H1 (cell line): ENCODE measurements at regions not wholly inside any gene's neighbourhood (a gene's known extent, or its start where the extent isn't known, plus 50 kb on each side); places are given as distances from the start of the nearest gene placed in this dataset.
A peak's percentile ranks its signal among the peaks of the same experiment; 100 is the strongest.

Experiments used
- CTCF ChIA-PET: fragments of 300-600 bp; sonication (Branson Sonifier 250); formaldehyde crosslinking; loops from one replicate; lab custom pipeline; 2021; ENCODE audit not compliant: partially characterized antibody; lab: Charles Lee
- POLR2A ChIA-PET: fragments of 300-600 bp; sonication (Branson Sonifier 250); formaldehyde crosslinking; loops from one replicate; lab custom pipeline; 2021; ENCODE audit warnings: inconsistent platforms; ENCODE audit not compliant: partially characterized antibody; lab: Charles Lee
- DNase-seq, 2 experiments: peaks; one replicate each; pipeline versions ENCODE4 v3.0.0 to v3.0.0-alpha.2; 2010 to 2022; ENCODE audit warnings: low spot score in 2 of 2, low read depth in 1 of 2, mixed read lengths in 1 of 2
- FAIRE-seq: peaks from 2 replicates; lab custom pipeline; 2011; peaks lifted over from hg19 to GRCh38; lab: Jason Lieb, UNC
- H2AFZ ChIP-seq: 2 replicates; pipeline ENCODE4 v1.8.1; 2012; ENCODE audit warnings: low read length, inconsistent platforms
- H2AK5ac ChIP-seq: 2 replicates; pipeline ENCODE4 v1.6.1; 2013; ENCODE audit warnings: low read depth, low read length
- H2BK120ac ChIP-seq: replicated peaks from 2 replicates; pipeline ENCODE3; 2013; ENCODE audit warnings: low read depth, low read length, inconsistent platforms
- H2BK12ac ChIP-seq: 2 replicates; pipeline ENCODE4 v1.6.1; 2013; ENCODE audit warnings: low read depth, low read length
- H2BK15ac ChIP-seq: 2 replicates; pipeline ENCODE4 v1.6.1; 2013; ENCODE audit warnings: low read length
- H2BK20ac ChIP-seq: 2 replicates; pipeline ENCODE4 v1.6.1; 2013; ENCODE audit warnings: low read length
- H2BK5ac ChIP-seq: 2 replicates; pipeline ENCODE4 v1.6.1; 2013; ENCODE audit warnings: low read depth, low read length
- H3K14ac ChIP-seq: 2 replicates; pipeline ENCODE4 v1.6.1; 2013; ENCODE audit warnings: inconsistent platforms; ENCODE audit not compliant: insufficient read length
- H3K18ac ChIP-seq: 2 replicates; pipeline ENCODE4 v1.6.1; 2013; ENCODE audit warnings: low read length; ENCODE audit errors: extremely low read depth
- H3K23ac ChIP-seq: 2 replicates; pipeline ENCODE4 v1.6.1; 2013; ENCODE audit warnings: inconsistent platforms; ENCODE audit not compliant: insufficient read length
- H3K23me2 ChIP-seq: 2 replicates; pipeline ENCODE4 v1.6.1; 2013; ENCODE audit warnings: low read depth, low read length
- H3K27ac ChIP-seq: 2 replicates; pipeline ENCODE4 v1.6.1; 2011; ENCODE audit warnings: low read depth, low read length, inconsistent platforms
- H3K27me3 ChIP-seq, 4 experiments: replicated peaks in 1 of 4; 1 replicate in 1 of 4; 2 replicates in 3 of 4; pipeline versions ENCODE4 v1.6.1 to v1.8.1; 2011 to 2013; ENCODE audit warnings: low read length in 3 of 4, mild to moderate bottlenecking in 3 of 4, inconsistent platforms in 2 of 4, mixed read lengths in 2 of 4, moderate library complexity in 1 of 4; ENCODE audit not compliant: control insufficient read depth in 3 of 4, insufficient read depth in 3 of 4; ENCODE audit errors: extremely low read depth in 1 of 4
- H3K36me3 ChIP-seq, 4 experiments: 2 replicates each; pipeline versions ENCODE4 v1.6.1 to v1.8.1; 2011 to 2013; ENCODE audit warnings: mild to moderate bottlenecking in 4 of 4, low read length in 3 of 4, moderate library complexity in 2 of 4, control low read depth in 1 of 4, inconsistent platforms in 1 of 4; ENCODE audit not compliant: insufficient read depth in 4 of 4, control insufficient read depth in 2 of 4
- H3K4ac ChIP-seq: replicated peaks from 2 replicates; pipeline ENCODE3; 2013; ENCODE audit warnings: low read length, low read depth, mixed read lengths, inconsistent platforms; ENCODE audit not compliant: insufficient read length
- H3K4me1 ChIP-seq, 4 experiments: replicated peaks in 1 of 4; 1 replicate in 1 of 4; 2 replicates in 3 of 4; pipeline versions ENCODE4 v1.6.1 to v1.8.1; 2011 to 2013; ENCODE audit warnings: low read length in 3 of 4, inconsistent platforms in 2 of 4, mixed read lengths in 1 of 4; ENCODE audit not compliant: insufficient read depth in 4 of 4, control insufficient read depth in 3 of 4
- H3K4me2 ChIP-seq, 2 experiments: 2 replicates each; pipeline versions ENCODE4 v1.6.1 to v1.8.1; 2011 to 2013; ENCODE audit warnings: low read depth in 2 of 2, low read length in 2 of 2, control low read depth in 1 of 2, inconsistent platforms in 1 of 2, mild to moderate bottlenecking in 1 of 2; ENCODE audit not compliant: insufficient read depth in 1 of 2
- H3K4me3 ChIP-seq, 4 experiments: fragments of 200-600, 300-600 bp in 1 of 4; sonication (generic), shearing (Covaris generic), sonication (Bioruptor Twin) in 1 of 4; 2 replicates each; pipeline versions ENCODE4 v1.5.1 to v1.8.1; 2011 to 2016; ENCODE audit warnings: low read length in 4 of 4, low read depth in 3 of 4, control low read depth in 2 of 4, inconsistent platforms in 2 of 4, mild to moderate bottlenecking in 2 of 4, mixed read lengths in 1 of 4, moderate library complexity in 1 of 4; ENCODE audit not compliant: insufficient read depth in 2 of 4; ENCODE audit errors: extremely low read depth in 1 of 4
- H3K56ac ChIP-seq: replicated peaks from 2 replicates; pipeline ENCODE3; 2013; ENCODE audit warnings: low read depth, mild to moderate bottlenecking, mixed read lengths, low read length, inconsistent platforms; ENCODE audit not compliant: insufficient read length
- H3K79me1 ChIP-seq: 2 replicates; pipeline ENCODE4 v1.6.1; 2013; ENCODE audit warnings: low read depth, low read length, control low read depth
- H3K79me2 ChIP-seq, 2 experiments: 2 replicates each; pipeline versions ENCODE4 v1.6.1 to v1.8.1; 2012 to 2013; ENCODE audit warnings: low read length in 2 of 2, mild to moderate bottlenecking in 2 of 2, inconsistent platforms in 1 of 2; ENCODE audit not compliant: insufficient read depth in 2 of 2, control insufficient read depth in 1 of 2
- H3K9ac ChIP-seq, 4 experiments: replicated peaks in 1 of 4; 1 replicate in 1 of 4; 2 replicates in 3 of 4; pipeline versions ENCODE4 v1.6.1 to v1.8.1; 2011 to 2013; ENCODE audit warnings: low read depth in 3 of 4, low read length in 3 of 4, control low read depth in 2 of 4, mild to moderate bottlenecking in 2 of 4, moderate library complexity in 2 of 4, inconsistent platforms in 1 of 4; ENCODE audit errors: extremely low read depth in 1 of 4
- H3K9me3 ChIP-seq, 2 experiments: 2 replicates each; pipeline versions ENCODE4 v1.6.1 to v1.8.1; 2012 to 2013; ENCODE audit warnings: mild to moderate bottlenecking in 2 of 2, moderate library complexity in 2 of 2, control low read depth in 1 of 2, inconsistent platforms in 1 of 2, low read depth in 1 of 2, low read length in 1 of 2, mixed read lengths in 1 of 2; ENCODE audit not compliant: insufficient read depth in 2 of 2
- H4K20me1 ChIP-seq, 2 experiments: replicated peaks in 1 of 2; 2 replicates each; pipeline versions ENCODE3 to v1.8.1; 2011 to 2013; ENCODE audit warnings: inconsistent platforms in 2 of 2, low read length in 2 of 2, mild to moderate bottlenecking in 1 of 2; ENCODE audit not compliant: insufficient read depth in 2 of 2, control insufficient read depth in 1 of 2
- H4K5ac ChIP-seq: 2 replicates; pipeline ENCODE4 v1.6.1; 2013; ENCODE audit warnings: low read length, low read depth, mixed read lengths, inconsistent platforms; ENCODE audit not compliant: insufficient read length
- H4K8ac ChIP-seq: 2 replicates; pipeline ENCODE4 v1.8.0; 2013; ENCODE audit warnings: mild to moderate bottlenecking, moderate library complexity, low read length, inconsistent platforms; ENCODE audit not compliant: insufficient read depth; ENCODE audit errors: extremely low read depth
- H4K91ac ChIP-seq: replicated peaks from 2 replicates; pipeline ENCODE3; 2013; ENCODE audit warnings: low read length, mixed read lengths, inconsistent platforms; ENCODE audit not compliant: insufficient read length
- CREB1 ChIP-seq: IDR thresholded peaks from 2 replicates; pipeline ENCODE4 v1.6.1; 2012; ENCODE audit warnings: inconsistent platforms
- CTCF ChIP-seq, 3 experiments: IDR thresholded peaks; 1 replicate in 2 of 3; 2 replicates in 1 of 3; pipeline versions ENCODE4 v1.5.1 to v1.6.1; 2011; ENCODE audit warnings: low read length in 3 of 3, mild to moderate bottlenecking in 3 of 3, inconsistent platforms in 2 of 3, low read depth in 1 of 3, moderate library complexity in 1 of 3; ENCODE audit not compliant: insufficient read depth in 1 of 3; ENCODE audit errors: control extremely low read depth in 1 of 3
- KDM1A ChIP-seq: fragments of 200-600, 300-600 bp; sonication (generic); IDR thresholded peaks from 2 replicates; pipeline ENCODE4 v1.7.1; 2016; ENCODE audit warnings: mild to moderate bottlenecking, low read length, borderline replicate concordance
- SIX5 ChIP-seq: IDR thresholded peaks from 2 replicates; pipeline ENCODE4 v1.6.1; 2011; ENCODE audit warnings: mild to moderate bottlenecking, low read depth, low read length
- TAF1 ChIP-seq: IDR thresholded peaks from 2 replicates; pipeline ENCODE4 v1.6.1; 2011; ENCODE audit warnings: mild to moderate bottlenecking, low read depth, low read length
- WGBS, 2 experiments: shearing (Covaris generic) in 1 of 2; methylation state at CpG; one replicate each; pipeline versions ENCODE4 v1.1.6 to v1.1.7; 2013 to 2015; ENCODE audit warnings: low lambda C conversion rate in 2 of 2, mixed read lengths in 2 of 2, inconsistent platforms in 1 of 2, low coverage in 1 of 2, missing lambda C conversion rate in 1 of 2; ENCODE audit not compliant: insufficient replicate concordance in 2 of 2, insufficient coverage in 1 of 2, insufficient read length in 1 of 2; ENCODE audit errors: extremely low coverage in 1 of 2, missing lambda C conversion rate in 1 of 2; 5-methylcytosine and 5-hydroxymethylcytosine counted together
- TF ChIP-seq, protein P1 (sequence below): IDR thresholded peaks from 2 replicates; pipeline ENCODE4 v1.6.1; 2011; ENCODE audit warnings: low read depth, mild to moderate bottlenecking, low read length; ENCODE audit not compliant: insufficient read depth

DNA sequence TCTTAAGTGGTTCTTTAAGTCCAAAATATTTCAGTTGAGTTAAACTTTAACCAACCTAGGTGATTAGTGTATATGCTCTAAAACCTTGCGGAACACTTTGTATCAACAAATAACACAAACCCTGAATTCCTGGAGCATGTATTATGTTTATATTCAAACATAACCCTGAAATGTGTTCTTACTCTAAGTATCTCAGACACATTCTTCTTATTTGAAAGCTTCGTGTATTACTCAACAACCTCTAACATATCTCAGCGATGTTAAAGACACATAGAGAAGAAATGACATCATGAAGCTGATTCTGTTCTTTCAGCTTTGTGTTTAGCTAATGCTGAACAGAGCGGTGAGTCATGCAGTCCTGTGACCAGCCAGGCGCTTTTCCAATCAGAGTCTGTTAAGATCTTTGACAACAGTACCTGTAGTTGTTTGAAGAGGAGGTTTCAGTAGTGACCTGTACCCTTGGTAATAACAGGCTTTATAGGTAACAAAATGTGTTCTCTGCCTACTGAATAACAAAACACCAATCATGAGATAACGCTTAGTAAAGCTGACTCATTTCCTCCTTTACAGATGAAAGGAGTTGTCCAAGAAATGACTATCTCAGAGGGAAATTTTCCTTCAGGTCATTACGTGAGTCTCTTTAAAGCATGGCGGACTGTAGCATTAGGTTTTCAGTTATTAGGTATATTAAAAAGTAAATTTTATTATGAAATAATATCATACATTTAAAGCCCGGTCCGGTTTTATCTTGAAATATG is 67.3 kb upstream of the KLF6 start:
- H4K8ac ChIP-seq = no peak overlapping the region
- 88% methylated on average over 10 of the region's 10 CpGs; no CpG with 5 or more reads in 1 of the 2 experiments for WGBS, 2 experiments
- no peak overlapping the region for H3K4ac ChIP-seq
- H3K27ac ChIP-seq = no peak overlapping the region
- TF ChIP-seq CTCF (IDR thresholded peaks at IDR 0.05; ENCODE audit: control extremely low read depth in 1 of 3, insufficient read depth in 1 of 3, low read depth in 1 of 3, low read length in 3 of 3) = no peak
- TF ChIP-seq SIX5 = no peak
- TF ChIP-seq CREB1 = no peak
- no peak for TF ChIP-seq TAF1
- TF ChIP-seq KDM1A = no peak
- TF ChIP-seq, protein P1, sequence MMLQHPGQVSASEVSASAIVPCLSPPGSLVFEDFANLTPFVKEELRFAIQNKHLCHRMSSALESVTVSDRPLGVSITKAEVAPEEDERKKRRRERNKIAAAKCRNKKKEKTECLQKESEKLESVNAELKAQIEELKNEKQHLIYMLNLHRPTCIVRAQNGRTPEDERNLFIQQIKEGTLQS = no peak
- POLR2A ChIA-PET = interaction anchor here (0.7 kb wide), 1 partner anchor 52 kb away, joined by 3 read pairs; no protein-coding TSS in a partner anchor
- H2BK12ac ChIP-seq = no peak overlapping the region; the same call in 1 of the 2 replicates
- no peak overlapping the region for H3K9ac ChIP-seq
- H3K23ac ChIP-seq = no peak overlapping the region
- no peaks in the 10 kb centered on the region for H4K20me1 ChIP-seq
- no peaks in the 10 kb centered on the region for H3K23me2 ChIP-seq
- no peak overlapping the region for H4K5ac ChIP-seq
- CTCF ChIA-PET = interaction anchor here (1.1 to 1.5 kb wide), 2 partner anchors 37 to 142 kb away, joined by 3 read pairs; no protein-coding TSS in a partner anchor
- no peak overlapping the region for H2BK120ac ChIP-seq
- H2BK5ac ChIP-seq = no peak overlapping the region
- no peaks in the 10 kb centered on the region for H3K36me3 ChIP-seq
- no peak overlapping the region for H3K56ac ChIP-seq
- H3K9me3 ChIP-seq = no peaks in the 10 kb centered on the region
- peak in 1 of 2 experiments; percentile 17 for DNase-seq
- no peak overlapping the region for H2BK15ac ChIP-seq
- no peak for FAIRE-seq
- no peak overlapping the region for H4K91ac ChIP-seq
- H2BK20ac ChIP-seq = no peak overlapping the region
- H3K18ac ChIP-seq = no peak overlapping the region
- peaks cover 0 to 3% (median 2%) of the 10 kb centered on the region in 4 experiments; a peak in 3 of 7 replicates for H3K4me1 ChIP-seq
- H2AFZ ChIP-seq = 0 out of 2 replicates have a peak overlapping the region, but pooled peaks have one; percentile 7
- no peak overlapping the region for H3K14ac ChIP-seq
- no peaks in the 10 kb centered on the region for H3K79me2 ChIP-seq
- no peak overlapping the region for H2AK5ac ChIP-seq
- H3K79me1 ChIP-seq = no peaks in the 10 kb centered on the region
- no peaks in the 10 kb centered on the region for H3K27me3 ChIP-seq
- no peak overlapping the region for H3K4me3 ChIP-seq
- H3K4me2 ChIP-seq = no peak overlapping the region
